IMR-90 (cell line): ENCODE measurements at regions not wholly inside any gene's neighbourhood (a gene's known extent, or its start where the extent isn't known, plus 50 kb on each side); places are given as distances from the start of the nearest gene placed in this dataset.

ENCODE experiments used
- ATAC-seq: fragments of 200-7000 bp; cut with Tn5 transposase; 2 replicates; pipeline ENCODE4 v1.9.1; 2020; ENCODE audit warnings: low read depth, mild to moderate bottlenecking, moderate library complexity
- BruUV-seq: library from RNA; stranded (reverse); fragments of 400-500 nt; replicated peaks from 2 replicates; lab custom pipeline; 2021; lab: Mats Ljungman, UMichigan
- CTCF ChIA-PET: fragments of 300-600 bp; formaldehyde crosslinking; extraction: SDS; loops from one replicate; lab custom pipeline; 2021; ENCODE audit warnings: antibody characterized with exemption; lab: Yijun Ruan, JAX
- POLR2A ChIA-PET: fragments of 300-600 bp; sonication (Branson Sonifier 250); formaldehyde crosslinking; loops from one replicate; lab custom pipeline; 2022; ENCODE audit warnings: antibody characterized with exemption; ENCODE audit not compliant: unreplicated experiment; lab: Charles Lee
- DNase-seq: peaks from one replicate; pipeline ENCODE4 v3.0.0; 2013
- H2AFZ ChIP-seq: replicated peaks from 2 replicates; pipeline ENCODE3; 2013; ENCODE audit warnings: low read length, mild to moderate bottlenecking; ENCODE audit not compliant: poor library complexity
- H2AK5ac ChIP-seq: 2 replicates; pipeline ENCODE4 v1.6.1; 2013; ENCODE audit warnings: low read depth, low read length, inconsistent platforms
- H2AK9ac ChIP-seq: replicated peaks from 2 replicates; pipeline ENCODE3; 2013; ENCODE audit warnings: mild to moderate bottlenecking, low read depth, low read length, moderate library complexity; ENCODE audit not compliant: poor library complexity
- H2BK120ac ChIP-seq: 2 replicates; pipeline ENCODE4 v1.6.1; 2013; ENCODE audit warnings: low read depth, low read length, inconsistent platforms
- H2BK15ac ChIP-seq: 3 replicates; pipeline ENCODE4 v1.6.1; 2013; ENCODE audit warnings: low read depth, low read length, inconsistent platforms
- H2BK20ac ChIP-seq: 2 replicates; pipeline ENCODE4 v1.6.1; 2013; ENCODE audit warnings: low read depth, mild to moderate bottlenecking, inconsistent platforms, low read length, moderate library complexity
- H2BK5ac ChIP-seq: 2 replicates; pipeline ENCODE4 v1.6.1; 2013; ENCODE audit warnings: mild to moderate bottlenecking, low read depth, low read length, inconsistent platforms; ENCODE audit not compliant: poor library complexity, severe bottlenecking
- H3K14ac ChIP-seq: replicated peaks from 2 replicates; pipeline ENCODE4 v1.6.1; 2013; ENCODE audit warnings: low read depth, low read length, inconsistent platforms
- H3K18ac ChIP-seq: 2 replicates; pipeline ENCODE4 v1.6.1; 2013; ENCODE audit warnings: low read depth, low read length, control low read depth
- H3K23ac ChIP-seq: 2 replicates; pipeline ENCODE4 v1.6.1; 2013; ENCODE audit warnings: low read depth, low read length, inconsistent platforms
- H3K27ac ChIP-seq: 2 replicates; pipeline ENCODE4 v1.5.1; 2013; ENCODE audit warnings: mild to moderate bottlenecking, control low read depth, low read length; ENCODE audit not compliant: insufficient read depth
- H3K27me3 ChIP-seq: 2 replicates; pipeline ENCODE4 v1.6.1; 2013; ENCODE audit warnings: low read length; ENCODE audit not compliant: control insufficient read depth, insufficient read depth
- H3K36me3 ChIP-seq: 2 replicates; pipeline ENCODE4 v1.6.1; 2013; ENCODE audit warnings: low read length, mixed read lengths; ENCODE audit not compliant: control insufficient read depth, insufficient read depth
- H3K4ac ChIP-seq: 2 replicates; pipeline ENCODE4 v1.6.1; 2013; ENCODE audit warnings: low read depth, low read length, inconsistent platforms
- H3K4me1 ChIP-seq: 2 replicates; pipeline ENCODE4 v1.6.1; 2013; ENCODE audit warnings: low read length, mixed read lengths; ENCODE audit not compliant: control insufficient read depth, insufficient read depth
- H3K4me2 ChIP-seq: 2 replicates; pipeline ENCODE4 v1.6.1; 2013; ENCODE audit warnings: low read depth, mild to moderate bottlenecking, control low read depth, low read length, moderate library complexity
- H3K4me3 ChIP-seq: 2 replicates; pipeline ENCODE4 v1.5.1; 2013; ENCODE audit warnings: low read depth, mild to moderate bottlenecking, control low read depth, low read length, moderate library complexity; ENCODE audit not compliant: insufficient read depth
- H3K56ac ChIP-seq: 2 replicates; pipeline ENCODE4 v1.6.1; 2013; ENCODE audit warnings: low read length, inconsistent platforms; ENCODE audit not compliant: insufficient read depth; ENCODE audit errors: extremely low read depth
- H3K79me1 ChIP-seq, 2 experiments: 2 replicates each; pipeline ENCODE4 v1.6.1; 2013; ENCODE audit warnings: low read length in 2 of 2, inconsistent platforms in 1 of 2, low read depth in 1 of 2
- H3K9ac ChIP-seq: 2 replicates; pipeline ENCODE4 v1.6.1; 2013; ENCODE audit warnings: low read depth, low read length, control low read depth
- H3K9me1 ChIP-seq: 2 replicates; pipeline ENCODE4 v1.6.1; 2013; ENCODE audit warnings: low read length, inconsistent platforms; ENCODE audit not compliant: insufficient read depth
- H3K9me3 ChIP-seq: 2 replicates; pipeline ENCODE4 v1.6.1; 2013; ENCODE audit warnings: low read length; ENCODE audit not compliant: control insufficient read depth, insufficient read depth
- H4K20me1 ChIP-seq: 2 replicates; pipeline ENCODE4 v1.6.1; 2013; ENCODE audit warnings: low read length, inconsistent platforms; ENCODE audit not compliant: insufficient read depth
- H4K5ac ChIP-seq: 2 replicates; pipeline ENCODE4 v1.6.1; 2013; ENCODE audit warnings: mild to moderate bottlenecking, low read depth, low read length, control low read depth
- H4K8ac ChIP-seq, 2 experiments: 2 replicates each; pipeline ENCODE4 v1.6.1; 2013; ENCODE audit warnings: low read depth in 2 of 2, low read length in 2 of 2, control low read depth in 1 of 2, inconsistent platforms in 1 of 2
- H4K91ac ChIP-seq: 2 replicates; pipeline ENCODE4 v1.6.1; 2013; ENCODE audit warnings: low read depth, low read length, inconsistent platforms; ENCODE audit not compliant: insufficient read depth
- BHLHE40 ChIP-seq: fragments of 150-350 bp; IDR thresholded peaks from 2 replicates; pipeline ENCODE4 v1.6.1; 2016; ENCODE audit warnings: mild to moderate bottlenecking, low read depth, low read length
- CEBPB ChIP-seq: IDR thresholded peaks from 2 replicates; pipeline ENCODE4 v1.6.1; 2012; ENCODE audit warnings: low read depth, low read length, improper control_type of control experiment
- CHD1 ChIP-seq: IDR thresholded peaks from 2 replicates; pipeline ENCODE4 v1.6.1; 2012; ENCODE audit warnings: low read depth, low read length, improper control_type of control experiment
- FOS ChIP-seq: fragments of 150-350 bp; IDR thresholded peaks from 2 replicates; pipeline ENCODE4 v1.6.1; 2016; ENCODE audit warnings: low read depth, low read length
- MAFK ChIP-seq: IDR thresholded peaks from 2 replicates; pipeline ENCODE4 v1.6.1; 2012; ENCODE audit warnings: low read depth, low read length, improper control_type of control experiment
- MAZ ChIP-seq: IDR thresholded peaks from 2 replicates; pipeline ENCODE4 v1.6.1; 2012; ENCODE audit warnings: low read depth, mild to moderate bottlenecking, low read length, improper control_type of control experiment, moderate library complexity, borderline replicate concordance
- MXI1 ChIP-seq: IDR thresholded peaks from 2 replicates; pipeline ENCODE4 v1.6.1; 2012; ENCODE audit warnings: low read depth, mild to moderate bottlenecking, low read length, moderate library complexity, borderline replicate concordance
- NFE2L2 ChIP-seq: fragments of 150-350 bp; IDR thresholded peaks from 2 replicates; pipeline ENCODE4 v1.6.1; 2016; ENCODE audit warnings: low read depth, mild to moderate bottlenecking, low read length
- POLR2A ChIP-seq: IDR thresholded peaks from 2 replicates; pipeline ENCODE4 v1.6.1; 2012; ENCODE audit warnings: mild to moderate bottlenecking, low read depth, low read length
- RCOR1 ChIP-seq: IDR thresholded peaks from 2 replicates; pipeline ENCODE4 v1.6.1; 2012; ENCODE audit warnings: mild to moderate bottlenecking, low read length, improper control_type of control experiment; ENCODE audit not compliant: insufficient replicate concordance
- RFX5 ChIP-seq: IDR thresholded peaks from 2 replicates; pipeline ENCODE4 v1.8.0; 2012; ENCODE audit warnings: low read depth, mild to moderate bottlenecking, low read length, moderate library complexity
- SMC3 ChIP-seq: fragments of 150-350 bp; IDR thresholded peaks from 2 replicates; pipeline ENCODE4 v1.6.1; 2016; ENCODE audit warnings: low read depth, mild to moderate bottlenecking, antibody characterized with exemption, low read length, moderate library complexity
- WGBS, 2 experiments: methylation state at CpG; one replicate each; pipeline versions ENCODE4 v1.1.5 to v1.1.7; 2013; ENCODE audit warnings: missing lambda C conversion rate in 2 of 2; ENCODE audit not compliant: insufficient read length in 1 of 2; ENCODE audit errors: extremely low coverage in 2 of 2; 5-methylcytosine and 5-hydroxymethylcytosine counted together
- dilution Hi-C: fragments of 300-500 bp; cut with HindIII; formaldehyde crosslinking; loops from one replicate; pipeline ENCODE4 v1.14.3; 2018; ENCODE audit warnings: low sequenced_read_pairs; ENCODE audit not compliant: unreplicated experiment
- in situ Hi-C: fragments of 300-500 bp; cut with MboI; formaldehyde crosslinking; loops from 3 replicates; pipeline ENCODE4 v1.14.3; 2019; ENCODE audit warnings: low sequenced_read_pairs, inconsistent platforms, mixed read lengths
- intact Hi-C: fragments of 100-400 bp; cut with micrococcal nuclease; formaldehyde crosslinking; loops from 2 replicates; pipeline ENCODE4 v1.10.0; 2022
- TF ChIP-seq, protein P1 (sequence below): fragments of 150-350 bp; IDR thresholded peaks from 2 replicates; pipeline ENCODE4 v1.6.1; 2016; ENCODE audit warnings: low read depth, mild to moderate bottlenecking, low read length, moderate library complexity, borderline replicate concordance
- TF ChIP-seq, protein P2 (sequence below): conservative IDR thresholded peaks from 2 replicates; pipeline ENCODE4 v1.5.1; 2012; ENCODE audit warnings: mild to moderate bottlenecking, low read depth, low read length, improper control_type of control experiment

DNA sequence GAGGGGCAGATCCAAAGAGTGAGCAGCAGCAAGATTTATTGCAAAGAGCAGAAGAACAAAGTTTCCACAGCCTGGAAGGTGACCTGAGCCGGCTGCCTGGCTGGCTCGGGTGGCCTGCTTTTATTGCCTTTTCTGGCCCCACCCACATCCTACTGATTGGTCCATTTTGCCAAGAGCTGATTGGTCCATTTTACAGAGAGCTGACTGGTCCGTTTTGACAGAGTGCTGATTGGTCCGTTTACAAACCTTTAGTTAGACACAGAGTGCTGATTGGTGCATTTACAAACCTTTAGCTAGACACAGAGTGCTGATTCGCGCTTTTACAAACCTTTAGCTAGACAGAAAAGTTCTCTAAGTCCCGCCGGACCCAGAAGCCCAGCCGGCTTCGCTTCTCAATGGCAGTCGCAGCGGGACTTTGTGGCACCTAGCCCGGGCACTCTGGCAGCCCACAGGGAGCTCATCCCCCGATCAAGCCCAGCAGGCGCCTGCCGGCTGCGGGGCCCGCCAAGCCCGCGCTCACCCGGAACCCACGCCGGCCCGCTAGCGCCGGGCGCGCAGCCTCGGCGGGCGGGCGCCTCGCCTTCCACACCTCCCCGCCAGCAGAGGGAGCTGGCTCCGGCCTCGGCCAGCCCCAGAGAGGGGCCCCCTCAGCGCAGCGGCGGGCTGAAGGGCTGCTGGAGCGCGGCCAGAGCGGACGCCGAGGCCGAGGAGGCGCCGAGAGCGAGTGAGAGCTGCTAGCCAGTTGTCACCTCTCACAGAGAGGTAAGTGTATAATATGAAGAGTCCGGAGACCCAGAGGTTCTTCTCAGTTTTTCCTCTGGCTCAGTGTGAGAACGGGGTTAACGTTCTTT is 339.2 kb downstream of the CHL1 start:
- H3K9ac ChIP-seq = peak overlapping the region; percentile 85
- BruUV-seq = no TSS peak
- H2BK20ac ChIP-seq = no peak overlapping the region
- no peaks in the 10 kb centered on the region for H3K36me3 ChIP-seq
- intact Hi-C loops (no loop called here), dilution Hi-C loops (no loop called here), in situ Hi-C loops (no loop called here)
- peak overlapping the region; percentile 61 for H2AFZ ChIP-seq
- 0 out of 2 replicates have a peak overlapping the region, but pooled peaks have one; percentile 51 for H3K14ac ChIP-seq
- H4K91ac ChIP-seq = no peak overlapping the region
- no peaks in the 10 kb centered on the region for H3K79me1 ChIP-seq
- H4K20me1 ChIP-seq = no peaks in the 10 kb centered on the region
- TF ChIP-seq RCOR1 (no peak), BHLHE40 (no peak), CHD1 (no peak), NFE2L2 (no peak), POLR2A (no peak), CEBPB (no peak), MXI1 (no peak), FOS (no peak), SMC3 (no peak), MAZ (peak; percentile 24; the same call in 1 of the 2 replicates), MAFK (no peak), RFX5 (no peak)
- TF ChIP-seq, protein P1, sequence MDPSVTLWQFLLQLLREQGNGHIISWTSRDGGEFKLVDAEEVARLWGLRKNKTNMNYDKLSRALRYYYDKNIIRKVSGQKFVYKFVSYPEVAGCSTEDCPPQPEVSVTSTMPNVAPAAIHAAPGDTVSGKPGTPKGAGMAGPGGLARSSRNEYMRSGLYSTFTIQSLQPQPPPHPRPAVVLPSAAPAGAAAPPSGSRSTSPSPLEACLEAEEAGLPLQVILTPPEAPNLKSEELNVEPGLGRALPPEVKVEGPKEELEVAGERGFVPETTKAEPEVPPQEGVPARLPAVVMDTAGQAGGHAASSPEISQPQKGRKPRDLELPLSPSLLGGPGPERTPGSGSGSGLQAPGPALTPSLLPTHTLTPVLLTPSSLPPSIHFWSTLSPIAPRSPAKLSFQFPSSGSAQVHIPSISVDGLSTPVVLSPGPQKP = no peak
- TF ChIP-seq, protein P2, sequence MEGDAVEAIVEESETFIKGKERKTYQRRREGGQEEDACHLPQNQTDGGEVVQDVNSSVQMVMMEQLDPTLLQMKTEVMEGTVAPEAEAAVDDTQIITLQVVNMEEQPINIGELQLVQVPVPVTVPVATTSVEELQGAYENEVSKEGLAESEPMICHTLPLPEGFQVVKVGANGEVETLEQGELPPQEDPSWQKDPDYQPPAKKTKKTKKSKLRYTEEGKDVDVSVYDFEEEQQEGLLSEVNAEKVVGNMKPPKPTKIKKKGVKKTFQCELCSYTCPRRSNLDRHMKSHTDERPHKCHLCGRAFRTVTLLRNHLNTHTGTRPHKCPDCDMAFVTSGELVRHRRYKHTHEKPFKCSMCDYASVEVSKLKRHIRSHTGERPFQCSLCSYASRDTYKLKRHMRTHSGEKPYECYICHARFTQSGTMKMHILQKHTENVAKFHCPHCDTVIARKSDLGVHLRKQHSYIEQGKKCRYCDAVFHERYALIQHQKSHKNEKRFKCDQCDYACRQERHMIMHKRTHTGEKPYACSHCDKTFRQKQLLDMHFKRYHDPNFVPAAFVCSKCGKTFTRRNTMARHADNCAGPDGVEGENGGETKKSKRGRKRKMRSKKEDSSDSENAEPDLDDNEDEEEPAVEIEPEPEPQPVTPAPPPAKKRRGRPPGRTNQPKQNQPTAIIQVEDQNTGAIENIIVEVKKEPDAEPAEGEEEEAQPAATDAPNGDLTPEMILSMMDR = peak; percentile 34
- CTCF ChIA-PET = interaction anchor here (0.9 kb wide), 1 partner anchor 141 kb away, joined by 3 read pairs; no protein-coding TSS in a partner anchor
- peak overlapping the region; percentile 24; the same call in 1 of the 2 replicates for H3K27ac ChIP-seq
- no peak overlapping the region for H3K4ac ChIP-seq
- WGBS, 2 experiments = 45% methylated on average over 11 of the region's 51 CpGs; no CpG with 5 or more reads in 1 of the 2 experiments
- peak overlapping the region; percentile 62 for H3K4me3 ChIP-seq
- no peak overlapping the region for H2BK15ac ChIP-seq
- H2BK5ac ChIP-seq = no peak overlapping the region
- peak; percentile 71 for ATAC-seq
- H3K18ac ChIP-seq = no peak overlapping the region
- H4K5ac ChIP-seq = no peak overlapping the region; the same call in 1 of the 2 replicates
- H3K9me3 ChIP-seq = no peaks in the 10 kb centered on the region
- no peaks in the 10 kb centered on the region for H3K27me3 ChIP-seq
- no peak overlapping the region for H3K23ac ChIP-seq
- H3K56ac ChIP-seq = no peak overlapping the region
- H3K9me1 ChIP-seq = no peaks in the 10 kb centered on the region
- H2AK5ac ChIP-seq = no peak overlapping the region
- no peak overlapping the region for H2AK9ac ChIP-seq
- H3K4me1 ChIP-seq = no peaks in the 10 kb centered on the region
- peak; percentile 11 for DNase-seq
- POLR2A ChIA-PET = no interaction called here
- H4K8ac ChIP-seq = peak overlapping the region; percentile 74 to 84; a peak in 2 of 4 replicates
- H2BK120ac ChIP-seq = no peak overlapping the region
- H3K4me2 ChIP-seq = no peak overlapping the region
